GM10266 (cell line): ENCODE measurements at regions not wholly inside any gene's neighbourhood (a gene's known extent, or its start where the extent isn't known, plus 50 kb on each side); places are given as distances from the start of the nearest gene placed in this dataset.

ENCODE experiments used
- DNase-seq: peaks from one replicate; pipeline ENCODE4 v3.0.0; 2012; ENCODE audit errors: extremely low spot score
- TF ChIP-seq, protein P1 (sequence below): IDR thresholded peaks from 2 replicates; pipeline ENCODE4 v1.5.1; 2012; ENCODE audit warnings: mild to moderate bottlenecking, low read depth; ENCODE audit not compliant: control insufficient read depth, insufficient read depth; ENCODE audit errors: missing control alignments

DNA sequence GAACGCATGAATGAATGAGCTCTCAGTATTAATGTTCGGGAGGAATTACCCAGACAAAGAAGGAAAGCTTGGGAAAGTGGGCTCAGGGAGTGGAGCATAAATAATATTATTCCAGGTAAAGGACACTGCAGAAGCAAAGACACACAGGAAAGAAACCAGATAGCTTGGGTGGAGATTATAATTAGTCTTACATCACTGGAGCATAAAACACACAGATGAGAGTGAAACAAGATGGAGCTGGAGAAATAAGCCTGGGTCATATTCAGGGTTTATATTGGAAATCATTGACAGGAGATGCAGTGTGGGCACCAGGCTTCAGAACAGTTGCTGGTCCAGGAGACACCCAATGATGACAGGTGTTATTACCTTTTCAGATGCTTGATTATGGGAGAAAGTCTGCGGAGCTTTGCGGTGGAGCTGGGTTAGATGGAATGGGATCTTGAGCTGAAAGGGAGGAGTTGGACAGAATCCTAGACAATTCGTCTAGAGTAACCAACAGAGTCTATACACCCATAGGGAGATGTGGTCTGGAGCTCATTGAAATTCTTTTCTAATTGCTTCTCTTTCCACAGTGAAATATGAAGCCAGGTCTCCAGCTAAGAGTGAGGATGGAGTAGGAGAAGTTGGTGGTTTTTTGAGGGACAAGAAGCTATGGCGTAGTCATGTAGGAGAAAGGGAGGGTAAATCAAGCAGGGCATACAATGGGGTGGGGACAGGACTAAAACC is 227.2 kb downstream of the FAM76B start:
- TF ChIP-seq, protein P1, sequence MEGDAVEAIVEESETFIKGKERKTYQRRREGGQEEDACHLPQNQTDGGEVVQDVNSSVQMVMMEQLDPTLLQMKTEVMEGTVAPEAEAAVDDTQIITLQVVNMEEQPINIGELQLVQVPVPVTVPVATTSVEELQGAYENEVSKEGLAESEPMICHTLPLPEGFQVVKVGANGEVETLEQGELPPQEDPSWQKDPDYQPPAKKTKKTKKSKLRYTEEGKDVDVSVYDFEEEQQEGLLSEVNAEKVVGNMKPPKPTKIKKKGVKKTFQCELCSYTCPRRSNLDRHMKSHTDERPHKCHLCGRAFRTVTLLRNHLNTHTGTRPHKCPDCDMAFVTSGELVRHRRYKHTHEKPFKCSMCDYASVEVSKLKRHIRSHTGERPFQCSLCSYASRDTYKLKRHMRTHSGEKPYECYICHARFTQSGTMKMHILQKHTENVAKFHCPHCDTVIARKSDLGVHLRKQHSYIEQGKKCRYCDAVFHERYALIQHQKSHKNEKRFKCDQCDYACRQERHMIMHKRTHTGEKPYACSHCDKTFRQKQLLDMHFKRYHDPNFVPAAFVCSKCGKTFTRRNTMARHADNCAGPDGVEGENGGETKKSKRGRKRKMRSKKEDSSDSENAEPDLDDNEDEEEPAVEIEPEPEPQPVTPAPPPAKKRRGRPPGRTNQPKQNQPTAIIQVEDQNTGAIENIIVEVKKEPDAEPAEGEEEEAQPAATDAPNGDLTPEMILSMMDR: no peak
- no peak for DNase-seq

DNA sequence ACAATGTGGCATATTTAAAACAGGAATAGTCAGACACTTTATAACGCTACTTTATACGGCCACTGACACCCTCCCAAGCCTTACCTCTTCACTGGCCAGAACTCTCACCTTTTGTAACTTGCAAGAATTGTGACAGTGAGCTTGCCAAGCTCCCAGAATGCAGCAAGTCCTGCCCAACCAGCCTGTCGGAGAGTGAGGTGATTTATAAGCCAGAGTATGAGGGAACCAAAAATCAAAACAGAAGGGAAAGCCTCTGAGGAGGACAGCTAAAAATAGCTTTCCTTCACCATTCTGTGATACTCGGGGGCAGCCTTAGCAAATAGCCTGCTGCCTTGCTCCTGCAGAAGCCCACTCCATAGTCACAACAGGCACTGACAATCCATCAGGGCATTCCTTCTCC is 229.7 kb downstream of the FAM76B start:
- DNase-seq: no peak
- TF ChIP-seq, protein P1: no peak

DNA sequence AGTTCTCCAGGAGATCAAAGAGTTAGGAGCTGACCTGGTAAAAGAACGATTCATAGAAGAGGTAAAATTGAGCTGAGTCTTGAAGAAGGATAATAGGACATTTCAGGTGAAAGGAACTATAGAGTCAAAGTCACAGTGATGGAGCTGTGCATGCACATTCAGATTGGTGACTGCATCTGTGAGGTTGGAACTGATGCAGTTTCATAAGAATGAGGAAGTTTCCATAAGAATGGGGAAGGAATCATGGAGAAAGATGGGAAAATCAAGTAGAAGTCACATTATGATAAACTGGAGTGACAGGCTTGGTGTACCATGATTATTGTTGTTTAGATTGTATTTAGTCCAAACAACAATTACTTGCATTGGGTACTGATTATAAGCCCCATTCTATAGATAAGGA is 232.2 kb downstream of the FAM76B start:
- DNase-seq: no peak
- TF ChIP-seq, protein P1: no peak

DNA sequence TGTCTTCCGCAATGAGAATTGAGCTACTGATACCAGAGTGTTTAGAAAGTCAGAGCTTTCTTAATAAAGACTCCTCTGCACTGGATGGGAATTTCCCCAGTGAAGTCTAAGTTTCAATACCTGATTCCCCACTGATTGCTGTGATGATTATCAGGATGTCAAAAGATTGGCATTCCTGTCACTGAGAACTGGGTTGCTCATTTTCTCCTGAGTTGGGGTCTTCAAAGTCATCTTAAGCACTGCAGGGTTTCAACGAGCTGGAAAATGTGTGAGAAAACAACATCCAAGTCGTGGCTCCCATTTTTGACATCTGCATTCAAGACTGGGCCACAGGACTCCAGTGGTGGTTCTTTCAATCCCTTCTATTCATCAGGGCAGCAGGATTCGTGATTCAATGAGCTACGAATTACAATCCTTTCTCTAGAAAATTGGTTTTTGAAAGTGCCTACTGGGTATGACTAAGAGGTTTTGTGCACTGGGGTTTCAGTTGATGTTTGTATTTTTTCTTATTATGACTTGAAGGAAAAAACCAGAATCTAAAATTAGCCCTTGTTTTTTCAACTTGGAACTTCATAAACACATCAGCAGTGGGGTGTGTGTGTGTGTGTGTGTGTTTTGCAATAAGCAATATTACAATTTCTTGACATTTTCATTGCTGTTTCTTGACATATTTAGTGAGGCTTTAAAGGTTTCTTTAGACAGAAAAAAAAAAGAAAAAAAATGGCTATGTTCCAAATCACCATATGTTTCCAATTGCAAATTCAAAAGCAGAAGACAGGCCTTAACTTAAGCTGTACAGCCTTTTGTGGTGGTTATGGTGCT is 233.0 kb downstream of the FAM76B start:
- DNase-seq: peak; percentile 33
- TF ChIP-seq, protein P1: no peak

DNA sequence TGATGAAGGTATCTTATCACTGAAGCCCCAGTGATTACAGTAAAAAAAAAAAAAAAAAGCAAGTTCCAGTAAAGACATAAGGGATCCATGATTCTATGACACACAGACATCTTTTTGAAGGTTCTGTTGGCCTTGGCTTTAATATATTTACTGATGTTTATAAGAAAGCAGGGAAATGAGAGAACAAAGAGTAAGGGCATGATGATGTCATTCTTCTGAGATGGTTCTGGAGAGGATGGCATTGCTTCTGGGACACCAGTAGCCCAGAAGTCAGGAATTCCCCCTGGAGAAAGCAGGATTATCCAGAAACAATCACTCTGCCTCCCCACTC is 233.6 kb downstream of the FAM76B start:
- TF ChIP-seq, protein P1: no peak

DNA sequence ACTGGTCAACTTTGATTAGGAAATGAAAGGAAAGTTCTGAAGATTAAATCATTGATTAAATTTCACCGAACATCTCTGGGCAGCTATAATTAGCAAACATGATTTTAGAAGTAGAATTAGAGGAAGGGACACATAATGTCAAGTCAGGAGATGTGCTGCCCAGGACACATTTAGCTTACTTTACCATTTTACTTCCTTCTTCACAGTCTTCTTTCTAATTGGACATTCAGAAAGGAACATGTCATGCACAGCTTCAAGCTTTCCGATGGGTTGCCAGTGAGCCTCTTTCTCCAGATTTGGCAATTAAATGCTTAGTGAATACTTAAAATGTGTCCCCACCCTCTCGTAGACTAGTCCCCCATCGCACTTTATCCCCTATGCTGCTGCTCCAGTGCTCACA is 234.7 kb downstream of the FAM76B start:
- no peak for DNase-seq
- TF ChIP-seq, protein P1: no peak

More for the DNA sequence above, 233.6 kb downstream of the FAM76B start:
- no peak for DNase-seq

DNA sequence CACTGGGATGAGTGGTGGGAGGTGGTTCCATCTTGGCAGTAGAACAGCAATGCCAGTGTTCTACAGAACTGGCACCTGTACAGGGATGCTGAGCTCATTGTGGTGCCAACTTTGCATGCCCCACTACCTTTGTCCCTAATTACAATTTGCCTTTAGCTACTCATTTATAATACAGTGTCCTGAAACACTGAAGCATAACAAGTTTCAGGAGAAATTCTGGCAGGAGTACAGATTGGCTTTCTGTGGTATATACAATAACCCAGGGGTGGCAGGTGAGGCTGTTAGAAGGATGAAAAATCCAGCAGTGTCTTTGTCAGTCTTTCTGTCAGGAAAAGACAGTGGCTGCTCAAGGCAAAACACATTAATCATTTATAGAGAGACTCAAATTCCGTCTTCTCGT is 240.3 kb downstream of the FAM76B start:
- TF ChIP-seq, protein P1: no peak
- no peak for DNase-seq
